ENCODE measurements at regions not wholly inside any gene's neighbourhood (a gene's known extent, or its start where the extent isn't known, plus 50 kb on each side); places are given as distances from the start of the nearest gene placed in this dataset.

DNA sequence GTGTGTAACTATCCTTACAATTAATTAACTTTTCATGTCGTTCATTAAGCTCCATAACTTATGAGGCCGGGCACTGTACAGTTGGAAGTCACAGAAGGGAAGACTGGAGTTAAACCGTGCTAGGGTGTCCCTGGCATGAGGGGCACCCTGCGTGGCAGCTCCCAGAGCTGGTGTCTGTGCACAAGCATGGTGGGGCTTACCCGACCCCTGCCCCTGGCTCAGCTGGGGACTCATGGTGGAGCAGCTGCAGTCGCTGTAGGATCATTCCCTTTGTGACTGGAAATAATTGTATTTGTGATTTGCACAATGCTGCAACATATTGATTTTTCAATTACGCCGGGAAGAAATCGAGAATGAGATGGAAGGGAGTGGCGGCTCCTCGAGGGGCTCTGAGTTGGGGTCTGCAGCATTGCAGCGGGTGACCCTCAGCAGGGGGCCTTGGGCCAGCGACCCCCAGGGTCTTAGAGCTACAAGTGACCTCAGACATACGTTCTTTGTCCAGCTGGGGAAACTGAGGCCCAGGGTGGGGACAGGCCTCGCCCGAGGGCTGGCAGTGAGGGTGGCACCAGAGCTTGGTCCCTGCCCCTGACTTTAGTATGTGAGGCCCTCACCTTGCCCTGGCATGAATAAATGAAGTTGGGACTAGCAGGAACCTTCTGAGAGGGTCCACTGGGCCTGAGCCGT lies 125.4 kb downstream of the KIF26A start:
- DNase-seq (ENCODE audit: low read depth), result no peak
- H3K4me3 ChIP-seq (ENCODE audit: low read depth, low read length), result no peak overlapping the region
- TF ChIP-seq, protein P1, sequence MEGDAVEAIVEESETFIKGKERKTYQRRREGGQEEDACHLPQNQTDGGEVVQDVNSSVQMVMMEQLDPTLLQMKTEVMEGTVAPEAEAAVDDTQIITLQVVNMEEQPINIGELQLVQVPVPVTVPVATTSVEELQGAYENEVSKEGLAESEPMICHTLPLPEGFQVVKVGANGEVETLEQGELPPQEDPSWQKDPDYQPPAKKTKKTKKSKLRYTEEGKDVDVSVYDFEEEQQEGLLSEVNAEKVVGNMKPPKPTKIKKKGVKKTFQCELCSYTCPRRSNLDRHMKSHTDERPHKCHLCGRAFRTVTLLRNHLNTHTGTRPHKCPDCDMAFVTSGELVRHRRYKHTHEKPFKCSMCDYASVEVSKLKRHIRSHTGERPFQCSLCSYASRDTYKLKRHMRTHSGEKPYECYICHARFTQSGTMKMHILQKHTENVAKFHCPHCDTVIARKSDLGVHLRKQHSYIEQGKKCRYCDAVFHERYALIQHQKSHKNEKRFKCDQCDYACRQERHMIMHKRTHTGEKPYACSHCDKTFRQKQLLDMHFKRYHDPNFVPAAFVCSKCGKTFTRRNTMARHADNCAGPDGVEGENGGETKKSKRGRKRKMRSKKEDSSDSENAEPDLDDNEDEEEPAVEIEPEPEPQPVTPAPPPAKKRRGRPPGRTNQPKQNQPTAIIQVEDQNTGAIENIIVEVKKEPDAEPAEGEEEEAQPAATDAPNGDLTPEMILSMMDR (conservative IDR thresholded peaks at IDR 0.05; ENCODE audit: low read depth, low read length), result no peak

GRCh38 chr14:104264495-104265265 lies 126.3 kb downstream of the KIF26A start:
- H3K4me3 ChIP-seq (ENCODE audit: low read depth, low read length), result no peak overlapping the region
- TF ChIP-seq, protein P1 (conservative IDR thresholded peaks at IDR 0.05; ENCODE audit: low read depth, low read length), result no peak
- DNase-seq (ENCODE audit: low read depth), result no peak

GRCh38 chr14:104265918-104266630 lies 127.7 kb downstream of the KIF26A start:
- no peak for DNase-seq (ENCODE audit: low read depth)
- H3K4me3 ChIP-seq (ENCODE audit: low read depth, low read length), result no peak overlapping the region
- TF ChIP-seq, protein P1 (conservative IDR thresholded peaks at IDR 0.05; ENCODE audit: low read depth, low read length), result no peak

GRCh38 chr14:104266631-104267575 lies 128.5 kb downstream of the KIF26A start:
- TF ChIP-seq, protein P1 (conservative IDR thresholded peaks at IDR 0.05; ENCODE audit: low read depth, low read length), result no peak
- no peak overlapping the region for H3K4me3 ChIP-seq (ENCODE audit: low read depth, low read length)
- no peak for DNase-seq (ENCODE audit: low read depth)

GRCh38 chr14:104267895-104268294 lies 129.5 kb downstream of the KIF26A start:
- no peak overlapping the region for H3K4me3 ChIP-seq (ENCODE audit: low read depth, low read length)
- TF ChIP-seq, protein P1 (conservative IDR thresholded peaks at IDR 0.05; ENCODE audit: low read depth, low read length), result no peak
- DNase-seq (ENCODE audit: low read depth), result no peak

GRCh38 chr14:104268295-104268694 lies 129.9 kb downstream of the KIF26A start:
- no peak for DNase-seq (ENCODE audit: low read depth)
- H3K4me3 ChIP-seq (ENCODE audit: low read depth, low read length), result no peak overlapping the region
- TF ChIP-seq, protein P1 (conservative IDR thresholded peaks at IDR 0.05; ENCODE audit: low read depth, low read length), result no peak

Data from epithelial cell of proximal tubule (primary cell).